ENCODE measurements at regions not wholly inside any gene's neighbourhood (a gene's known extent, or its start where the extent isn't known, plus 50 kb on each side); places are given as distances from the start of the nearest gene placed in this dataset.

- TF ChIP-seq POLR2AphosphoS5 (IDR thresholded peaks at IDR 0.05; ENCODE audit: low read depth, low read length) (no peak), TAF1 (IDR thresholded peaks at IDR 0.05; ENCODE audit: borderline replicate concordance, insufficient read depth, low read length) (no peak)
These were observed 351.9 kb upstream of the ID2 start for GRCh38 chr2:8329660-8330622.
